Gastroesophageal sphincter (tissue), 4 donors: ENCODE measurements at regions not wholly inside any gene's neighbourhood (a gene's known extent, or its start where the extent isn't known, plus 50 kb on each side); places are given as distances from the start of the nearest gene placed in this dataset.

ENCODE experiments used
- ATAC-seq: fragments of 150-250 bp; one replicate; pipeline ENCODE4 v1.9.1; 2016; ENCODE audit warnings: mild to moderate bottlenecking, moderate library complexity
- H3K27ac ChIP-seq, 4 donors: fragments of 200-600 bp; sonication (generic) in 3 of 4; 1 replicate in 3 of 4; 2 replicates in 1 of 4; pipeline ENCODE4 v1.5.1; 2016 to 2019
- H3K27me3 ChIP-seq: fragments of 200-600 bp; sonication (generic); one replicate; pipeline ENCODE4 v1.5.1; 2019
- H3K36me3 ChIP-seq, 2 donors: fragments of 200-600 bp; sonication (generic); one replicate each; pipeline ENCODE4 v1.5.1; 2019; ENCODE audit warnings: control low read depth in 1 of 2
- H3K4me1 ChIP-seq, 3 donors: fragments of 200-600 bp; sonication (generic); 1 replicate in 2 of 3; 2 replicates in 1 of 3; pipeline ENCODE4 v1.5.1; 2016 to 2019; ENCODE audit warnings: control low read depth in 2 of 3
- H3K4me3 ChIP-seq, 2 donors: fragments of 200-600 bp; sonication (generic); one replicate each; pipeline ENCODE4 v1.5.1; 2019; ENCODE audit warnings: mild to moderate bottlenecking in 1 of 2, moderate library complexity in 1 of 2
- H3K9me3 ChIP-seq, 3 donors: fragments of 200-600 bp; sonication (generic); one replicate each; pipeline ENCODE4 v1.5.1; 2017 to 2019; ENCODE audit warnings: control low read depth in 2 of 3
- EP300 ChIP-seq: sonication (generic); formaldehyde crosslinking; IDR thresholded peaks from one replicate; pipeline ENCODE4 v1.6.1; 2017; ENCODE audit warnings: antibody characterized with exemption, mild to moderate bottlenecking
- POLR2A ChIP-seq, 2 donors: fragments of 450-650 bp; IDR thresholded peaks; one replicate each; pipeline ENCODE4 v1.6.1; 2017; ENCODE audit warnings: antibody characterized with exemption in 2 of 2, mild to moderate bottlenecking in 2 of 2, moderate library complexity in 1 of 2
- POLR2AphosphoS5 ChIP-seq: sonication (generic); formaldehyde crosslinking; IDR thresholded peaks from one replicate; pipeline ENCODE4 v1.6.1; 2017; ENCODE audit warnings: antibody characterized with exemption
- WGBS, 2 donors: methylation state at CpG; one replicate each; pipeline ENCODE4 v1.1.5; 2018; ENCODE audit warnings: low coverage in 1 of 2; 5-methylcytosine and 5-hydroxymethylcytosine counted together
- TF ChIP-seq, protein P1 (sequence below), 4 experiments: fragments of 200-600 bp in 2 of 4; fragments of 450-650 bp in 2 of 4; sonication (generic) in 1 of 4; IDR thresholded peaks; one replicate each; pipeline ENCODE4 v1.5.1; 2017 to 2019; ENCODE audit warnings: antibody characterized with exemption in 4 of 4, mild to moderate bottlenecking in 2 of 4, moderate library complexity in 2 of 4

GRCh38 chr12:33703221-33703620 lies 263.6 kb upstream of the SYT10 start:
- Histone ChIP-seq H3K9me3 (no peaks in the 10 kb centered on the region), H3K27ac (no peak overlapping the region), H3K4me3 (no peak overlapping the region), H3K4me1 (no peaks in the 10 kb centered on the region), H3K27me3 (no peaks in the 10 kb centered on the region), H3K36me3 (no peaks in the 10 kb centered on the region)
- no peak for TF ChIP-seq EP300
- no peak for TF ChIP-seq POLR2AphosphoS5
- TF ChIP-seq POLR2A (IDR thresholded peaks at IDR 0.05) = no peak
- TF ChIP-seq, protein P1, sequence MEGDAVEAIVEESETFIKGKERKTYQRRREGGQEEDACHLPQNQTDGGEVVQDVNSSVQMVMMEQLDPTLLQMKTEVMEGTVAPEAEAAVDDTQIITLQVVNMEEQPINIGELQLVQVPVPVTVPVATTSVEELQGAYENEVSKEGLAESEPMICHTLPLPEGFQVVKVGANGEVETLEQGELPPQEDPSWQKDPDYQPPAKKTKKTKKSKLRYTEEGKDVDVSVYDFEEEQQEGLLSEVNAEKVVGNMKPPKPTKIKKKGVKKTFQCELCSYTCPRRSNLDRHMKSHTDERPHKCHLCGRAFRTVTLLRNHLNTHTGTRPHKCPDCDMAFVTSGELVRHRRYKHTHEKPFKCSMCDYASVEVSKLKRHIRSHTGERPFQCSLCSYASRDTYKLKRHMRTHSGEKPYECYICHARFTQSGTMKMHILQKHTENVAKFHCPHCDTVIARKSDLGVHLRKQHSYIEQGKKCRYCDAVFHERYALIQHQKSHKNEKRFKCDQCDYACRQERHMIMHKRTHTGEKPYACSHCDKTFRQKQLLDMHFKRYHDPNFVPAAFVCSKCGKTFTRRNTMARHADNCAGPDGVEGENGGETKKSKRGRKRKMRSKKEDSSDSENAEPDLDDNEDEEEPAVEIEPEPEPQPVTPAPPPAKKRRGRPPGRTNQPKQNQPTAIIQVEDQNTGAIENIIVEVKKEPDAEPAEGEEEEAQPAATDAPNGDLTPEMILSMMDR (IDR thresholded peaks at IDR 0.05) = no peak
- no peak for ATAC-seq
- 80 to 89% methylated on average over 1 of the region's 1 CpG for WGBS, 2 donors

- Histone ChIP-seq H3K9me3 (no peaks in the 10 kb centered on the region), H3K27me3 (no peaks in the 10 kb centered on the region), H3K4me1 (no peaks in the 10 kb centered on the region), H3K36me3 (no peaks in the 10 kb centered on the region), H3K27ac (no peak overlapping the region), H3K4me3 (no peak overlapping the region)
- TF ChIP-seq POLR2A (IDR thresholded peaks at IDR 0.05) (no peak), POLR2AphosphoS5 (no peak), EP300 (no peak)
- TF ChIP-seq, protein P1 (IDR thresholded peaks at IDR 0.05) = no peak
- 81 to 93% methylated on average over 1 of the region's 1 CpG for WGBS, 2 donors
- no peak for ATAC-seq
These were observed 267.3 kb upstream of the SYT10 start for GRCh38 chr12:33706927-33707326.

DNA sequence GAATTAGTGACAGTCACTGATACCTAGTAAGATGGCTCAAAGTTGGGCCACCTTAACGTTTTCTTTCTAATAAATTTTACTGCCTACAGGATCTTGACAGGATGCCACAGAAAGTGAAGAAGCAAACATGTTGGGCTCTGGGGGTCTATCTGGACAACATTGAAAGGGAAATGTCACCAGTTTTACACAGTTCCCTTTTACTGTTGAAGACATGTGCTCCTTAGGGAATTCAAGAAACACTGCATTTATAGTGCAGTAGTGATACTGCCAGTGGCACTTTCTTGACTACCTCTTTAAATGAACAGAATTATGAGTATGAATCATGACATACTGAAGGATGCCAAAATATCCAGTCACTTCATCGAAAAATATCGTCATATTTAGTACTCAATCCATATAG lies 269.3 kb upstream of the SYT10 start:
- H3K9me3 ChIP-seq = no peaks in the 10 kb centered on the region
- no peaks in the 10 kb centered on the region for H3K36me3 ChIP-seq
- 74 to 80% methylated on average over 3 of the region's 3 CpGs for WGBS, 2 donors
- TF ChIP-seq, protein P1 (IDR thresholded peaks at IDR 0.05) = no peak
- TF ChIP-seq POLR2AphosphoS5 (no peak), POLR2A (IDR thresholded peaks at IDR 0.05) (no peak), EP300 (no peak)
- H3K4me1 ChIP-seq = no peaks in the 10 kb centered on the region
- no peak overlapping the region for H3K4me3 ChIP-seq
- no peak overlapping the region for H3K27ac ChIP-seq
- no peak for ATAC-seq
- no peaks in the 10 kb centered on the region for H3K27me3 ChIP-seq

- H3K9me3 ChIP-seq = no peaks in the 10 kb centered on the region
- no peaks in the 10 kb centered on the region for H3K27me3 ChIP-seq
- H3K36me3 ChIP-seq = no peaks in the 10 kb centered on the region
- H3K4me1 ChIP-seq = no peaks in the 10 kb centered on the region
- no peak overlapping the region for H3K4me3 ChIP-seq
- no peak overlapping the region for H3K27ac ChIP-seq
- no peak for ATAC-seq
- TF ChIP-seq POLR2AphosphoS5 (no peak), EP300 (no peak), POLR2A (IDR thresholded peaks at IDR 0.05) (no peak)
- TF ChIP-seq, protein P1 (IDR thresholded peaks at IDR 0.05) = no peak
- WGBS, 2 donors = 68 to 94% methylated on average over 2 of the region's 2 CpGs
These were observed 270.9 kb upstream of the SYT10 start for GRCh38 chr12:33710548-33710947.

DNA sequence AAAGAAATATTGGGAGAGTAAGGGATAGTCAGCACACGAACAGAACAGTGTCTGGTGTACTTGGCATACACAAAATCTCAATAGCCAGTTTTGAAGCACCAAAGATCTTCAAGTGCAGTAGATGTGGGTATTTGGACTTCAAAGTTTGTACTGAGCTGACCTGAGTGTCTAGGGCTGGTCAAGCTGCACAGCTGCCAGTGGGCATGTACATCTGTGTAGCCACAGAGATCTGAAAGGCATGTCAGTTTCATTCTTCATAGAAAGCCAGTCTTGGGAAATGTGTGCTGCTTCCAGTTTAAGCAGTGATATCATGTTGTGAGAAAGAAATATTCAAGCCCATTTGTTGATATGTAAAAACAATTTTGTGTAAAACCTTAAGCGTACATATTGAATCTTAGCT lies 279.0 kb upstream of the SYT10 start:
- ATAC-seq = no peak
- TF ChIP-seq EP300 (no peak), POLR2A (IDR thresholded peaks at IDR 0.05) (no peak), POLR2AphosphoS5 (no peak)
- TF ChIP-seq, protein P1 (IDR thresholded peaks at IDR 0.05) = no peak
- Histone ChIP-seq H3K36me3 (no peaks in the 10 kb centered on the region), H3K4me3 (no peak overlapping the region), H3K27ac (no peak overlapping the region), H3K9me3 (no peaks in the 10 kb centered on the region), H3K4me1 (no peaks in the 10 kb centered on the region), H3K27me3 (no peaks in the 10 kb centered on the region)
- WGBS, 2 donors = 58 to 79% methylated on average over 2 of the region's 2 CpGs
